ENCODE measurements at regions not wholly inside any gene's neighbourhood (a gene's known extent, or its start where the extent isn't known, plus 50 kb on each side); places are given as distances from the start of the nearest gene placed in this dataset.

- peak in 2 of 4 donors; percentile 26 to 58 for DNase-seq
- no peaks in the 10 kb centered on the region for H3K4me1 ChIP-seq
These were observed 87.4 kb upstream of the SHISAL1 start for GRCh38 chr22:44399906-44400762.

DNA sequence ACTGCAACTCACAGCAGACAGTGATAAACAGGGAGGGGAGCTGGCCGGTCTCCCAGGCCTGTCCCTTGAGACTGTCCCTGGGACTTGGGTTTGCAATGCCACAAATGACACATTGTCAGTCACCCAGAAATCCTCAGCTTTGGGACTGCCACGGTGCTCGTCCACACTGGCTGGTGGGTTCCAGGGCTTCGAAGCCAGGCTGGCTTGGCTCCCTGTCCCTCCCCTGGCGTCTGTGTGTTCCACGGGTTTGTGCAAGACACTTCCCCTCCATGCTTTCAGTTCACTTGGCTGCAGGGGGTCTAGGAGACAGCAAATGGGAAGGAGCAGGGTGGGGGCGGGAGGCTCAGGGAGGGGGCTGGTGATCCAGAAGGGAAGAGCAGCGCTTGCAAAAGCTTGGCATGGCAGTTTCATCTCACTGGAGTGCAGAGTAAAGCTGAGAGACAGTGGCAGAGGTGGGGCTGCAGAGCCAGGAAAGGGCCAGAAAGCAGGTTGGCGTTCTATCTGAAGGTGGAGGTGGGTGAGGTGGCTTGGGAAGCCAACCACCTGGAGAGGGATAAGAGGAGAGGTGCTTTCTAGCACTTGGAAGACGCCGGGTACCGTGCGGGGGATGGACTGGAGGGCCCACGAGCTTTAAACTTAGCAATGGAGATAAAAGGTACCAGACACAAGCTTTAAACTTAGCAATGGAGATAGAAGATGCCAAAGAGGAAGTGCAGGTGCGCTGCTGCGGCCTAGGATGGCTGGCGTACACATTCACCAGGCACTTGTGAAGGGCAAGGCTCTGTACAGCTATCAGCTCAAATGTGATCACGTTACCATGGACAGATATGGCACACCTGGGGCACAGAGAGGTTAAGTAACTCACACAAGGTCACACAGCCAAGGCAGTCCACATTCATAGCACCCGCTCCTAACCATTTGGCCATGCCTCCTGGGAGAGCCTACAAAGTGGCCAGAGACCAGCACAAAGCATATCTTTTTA, 86.4 kb upstream of the SHISAL1 start:
- intact Hi-C loops (cut with DNase I), result no loop called here
- H3K4me1 ChIP-seq, result no peaks in the 10 kb centered on the region
- no peak for ATAC-seq

More at GRCh38 chr22:44399906-44400762, 87.4 kb upstream of the SHISAL1 start:
- H3K4me3 ChIP-seq, result no peak overlapping the region
- H3K36me3 ChIP-seq, result no peaks in the 10 kb centered on the region
- no peak overlapping the region for H3K27ac ChIP-seq
- intact Hi-C loops (cut with DNase I), result no loop called here
- H3K9me3 ChIP-seq, result no peaks in the 10 kb centered on the region
- no peak for ATAC-seq
- TF ChIP-seq, protein P1, sequence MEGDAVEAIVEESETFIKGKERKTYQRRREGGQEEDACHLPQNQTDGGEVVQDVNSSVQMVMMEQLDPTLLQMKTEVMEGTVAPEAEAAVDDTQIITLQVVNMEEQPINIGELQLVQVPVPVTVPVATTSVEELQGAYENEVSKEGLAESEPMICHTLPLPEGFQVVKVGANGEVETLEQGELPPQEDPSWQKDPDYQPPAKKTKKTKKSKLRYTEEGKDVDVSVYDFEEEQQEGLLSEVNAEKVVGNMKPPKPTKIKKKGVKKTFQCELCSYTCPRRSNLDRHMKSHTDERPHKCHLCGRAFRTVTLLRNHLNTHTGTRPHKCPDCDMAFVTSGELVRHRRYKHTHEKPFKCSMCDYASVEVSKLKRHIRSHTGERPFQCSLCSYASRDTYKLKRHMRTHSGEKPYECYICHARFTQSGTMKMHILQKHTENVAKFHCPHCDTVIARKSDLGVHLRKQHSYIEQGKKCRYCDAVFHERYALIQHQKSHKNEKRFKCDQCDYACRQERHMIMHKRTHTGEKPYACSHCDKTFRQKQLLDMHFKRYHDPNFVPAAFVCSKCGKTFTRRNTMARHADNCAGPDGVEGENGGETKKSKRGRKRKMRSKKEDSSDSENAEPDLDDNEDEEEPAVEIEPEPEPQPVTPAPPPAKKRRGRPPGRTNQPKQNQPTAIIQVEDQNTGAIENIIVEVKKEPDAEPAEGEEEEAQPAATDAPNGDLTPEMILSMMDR (IDR thresholded peaks at IDR 0.05), result no peak
- peaks cover 0 to 8% of the 10 kb centered on the region in 2 donors for H3K27me3 ChIP-seq

DNA sequence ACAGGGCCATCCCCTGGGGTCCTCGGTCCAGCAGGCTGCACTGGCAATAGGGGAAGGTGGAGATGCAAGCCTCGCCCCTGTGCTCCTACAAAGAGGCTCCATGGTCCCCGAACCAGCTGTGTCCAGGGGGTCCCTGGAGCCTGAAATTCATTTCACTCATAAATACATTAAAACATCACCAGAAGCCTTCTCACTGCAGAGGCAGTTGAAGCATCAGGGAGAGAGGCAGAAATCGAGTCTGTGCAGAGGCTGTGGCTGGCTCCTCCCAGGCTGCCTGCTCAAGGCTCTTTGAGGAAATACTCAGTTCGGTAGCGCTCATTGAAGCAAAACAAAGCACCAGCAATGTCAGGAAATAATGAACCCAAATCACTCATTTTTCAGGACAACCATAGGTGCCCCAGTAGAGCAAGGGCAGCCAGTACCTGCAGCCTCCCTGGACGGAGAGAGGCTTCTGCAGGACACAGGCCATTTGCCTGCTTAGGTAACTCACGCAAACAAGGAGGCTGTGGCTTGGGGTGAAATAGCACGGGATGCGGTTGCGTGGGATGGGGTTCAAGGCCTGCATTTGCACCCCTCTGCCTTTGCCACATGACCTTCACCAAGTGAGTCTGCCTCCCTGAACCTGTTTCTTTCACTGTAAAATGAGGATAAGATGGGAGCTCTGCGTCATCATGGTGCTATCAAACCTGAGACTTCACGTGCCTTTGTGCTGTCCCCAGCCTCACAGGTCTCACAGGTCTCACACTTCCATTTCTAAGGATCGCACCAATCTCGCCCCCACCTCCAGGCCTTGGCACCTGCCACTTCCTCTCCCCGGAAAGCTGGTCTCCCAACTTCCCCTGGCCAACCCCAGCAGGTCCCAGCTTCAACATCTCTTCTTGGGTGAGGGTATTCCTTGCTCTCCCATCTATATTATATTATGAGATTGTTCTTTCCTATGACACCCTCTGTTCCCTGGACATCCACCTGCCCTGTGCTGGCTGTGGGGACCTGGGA, 84.3 kb upstream of the SHISAL1 start:
- intact Hi-C loops (cut with DNase I), result no loop called here
- no peaks in the 10 kb centered on the region for H3K36me3 ChIP-seq
- H3K27me3 ChIP-seq, result peaks cover 0 to 18% of the 10 kb centered on the region in 2 donors
- H3K4me1 ChIP-seq, result no peaks in the 10 kb centered on the region
- TF ChIP-seq, protein P1 (IDR thresholded peaks at IDR 0.05), result no peak
- no peak for ATAC-seq
- no peak overlapping the region for H3K4me3 ChIP-seq
- peak in 2 of 4 donors; percentile 19 to 31 for DNase-seq
- H3K27ac ChIP-seq, result no peak overlapping the region
- H3K9me3 ChIP-seq, result no peaks in the 10 kb centered on the region

More for the DNA sequence above, 86.4 kb upstream of the SHISAL1 start:
- TF ChIP-seq, protein P1 (IDR thresholded peaks at IDR 0.05), result no peak
- H3K9me3 ChIP-seq, result no peaks in the 10 kb centered on the region
- no peak overlapping the region for H3K4me3 ChIP-seq
- no peaks in the 10 kb centered on the region for H3K36me3 ChIP-seq
- peak in 3 of 4 donors; percentile 12 to 53 (median 40) for DNase-seq
- H3K27me3 ChIP-seq, result peaks cover 0 to 8% of the 10 kb centered on the region in 2 donors
- H3K27ac ChIP-seq, result no peak overlapping the region

- Histone ChIP-seq H3K9me3 (no peaks in the 10 kb centered on the region), H3K36me3 (no peaks in the 10 kb centered on the region), H3K4me3 (no peak overlapping the region), H3K27me3 (peaks cover 0 to 18% of the 10 kb centered on the region in 2 donors), H3K4me1 (no peaks in the 10 kb centered on the region), H3K27ac (no peak overlapping the region)
- intact Hi-C loops (cut with DNase I), result no loop called here
- ATAC-seq, result no peak
- DNase-seq, result peak in 1 of 4 donors; percentile 14
- TF ChIP-seq, protein P1 (IDR thresholded peaks at IDR 0.05), result no peak
These were observed 83.4 kb upstream of the SHISAL1 start for GRCh38 chr22:44396021-44396726.
